ENCODE measurements at regions not wholly inside any gene's neighbourhood (a gene's known extent, or its start where the extent isn't known, plus 50 kb on each side); places are given as distances from the start of the nearest gene placed in this dataset.

GRCh38 chr1:229213797-229214196, 57.1 kb upstream of the RAB4A start:
- TF ChIP-seq SP1 (IDR thresholded peaks at IDR 0.05), result no peak
- TF ChIP-seq PKNOX1 (IDR thresholded peaks at IDR 0.05), result no peak
- no peak for TF ChIP-seq ELF4 (IDR thresholded peaks at IDR 0.05)
- no peak for TF ChIP-seq BHLHE40 (IDR thresholded peaks at IDR 0.05; ENCODE audit: borderline replicate concordance)
- no peak for TF ChIP-seq LEF1 (IDR thresholded peaks at IDR 0.05; ENCODE audit: borderline replicate concordance)
- TF ChIP-seq FOXA1 (IDR thresholded peaks at IDR 0.05), result no peak
- no peak for TF ChIP-seq ARNT (IDR thresholded peaks at IDR 0.05)
- TF ChIP-seq NFRKB (IDR thresholded peaks at IDR 0.05), result no peak
- TF ChIP-seq TARDBP (IDR thresholded peaks at IDR 0.05), result no peak
- TF ChIP-seq FOXM1 (IDR thresholded peaks at IDR 0.05; ENCODE audit: borderline replicate concordance), result no peak
- no peak for TF ChIP-seq FOXK2 (IDR thresholded peaks at IDR 0.05)
- no peak for TF ChIP-seq SUZ12 (IDR thresholded peaks at IDR 0.05)
- no peak for TF ChIP-seq HDGF (IDR thresholded peaks at IDR 0.05; ENCODE audit: borderline replicate concordance)
- no peak for TF ChIP-seq CTBP1 (IDR thresholded peaks at IDR 0.05; ENCODE audit: borderline replicate concordance)
- TF ChIP-seq L3MBTL2 (conservative IDR thresholded peaks at IDR 0.05), result no peak
- no peak for TF ChIP-seq ZNF384 (IDR thresholded peaks at IDR 0.05)
- ChIA-PET POLR2A (no interaction called here), CTCF (no interaction called here)
- no peak for DNase-seq (ENCODE audit: extremely low spot score)

DNA sequence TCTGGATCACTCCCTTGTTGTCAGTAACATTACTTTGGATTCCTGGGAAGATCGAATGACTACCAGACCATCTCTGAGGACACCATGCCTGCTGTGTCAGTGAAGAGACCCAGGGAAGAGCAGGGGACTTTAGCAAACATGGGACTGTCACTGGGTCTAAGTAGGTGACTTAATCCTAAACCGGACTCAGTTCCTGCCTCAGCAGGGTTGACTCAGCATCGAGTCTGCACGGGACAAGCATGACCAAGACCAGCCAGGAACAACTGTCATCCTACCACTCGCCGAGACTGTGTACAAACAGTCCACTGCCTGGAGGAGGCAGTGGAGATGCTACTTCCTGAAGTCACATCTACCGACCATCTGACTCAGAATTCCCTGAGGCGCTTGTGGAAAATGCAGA, 53.2 kb upstream of the RAB4A start:
- ChIA-PET CTCF (no interaction called here), POLR2A (no interaction called here)
- peak; percentile 59 for DNase-seq (ENCODE audit: extremely low spot score)
- TF ChIP-seq TARDBP (IDR thresholded peaks at IDR 0.05), result no peak
- no peak for TF ChIP-seq PKNOX1 (IDR thresholded peaks at IDR 0.05)
- TF ChIP-seq ZNF384 (IDR thresholded peaks at IDR 0.05), result no peak
- no peak for TF ChIP-seq ELF4 (IDR thresholded peaks at IDR 0.05)
- no peak for TF ChIP-seq SP1 (IDR thresholded peaks at IDR 0.05)
- no peak for TF ChIP-seq BHLHE40 (IDR thresholded peaks at IDR 0.05; ENCODE audit: borderline replicate concordance)
- no peak for TF ChIP-seq FOXM1 (IDR thresholded peaks at IDR 0.05; ENCODE audit: borderline replicate concordance)
- TF ChIP-seq FOXK2 (IDR thresholded peaks at IDR 0.05), result no peak
- TF ChIP-seq NFRKB (IDR thresholded peaks at IDR 0.05), result no peak
- TF ChIP-seq ARNT (IDR thresholded peaks at IDR 0.05), result no peak

GRCh38 chr1:229218612-229219025, 52.3 kb upstream of the RAB4A start:
- POLR2A ChIA-PET, result interaction anchor here (0.9 kb wide), 1 partner anchor 17 kb away, joined by 3 read pairs; no protein-coding TSS in a partner anchor
- peak; percentile 90 for TF ChIP-seq PKNOX1 (IDR thresholded peaks at IDR 0.05)
- TF ChIP-seq CTBP1 (IDR thresholded peaks at IDR 0.05; ENCODE audit: borderline replicate concordance), result peak; percentile 80; the same call in 1 of the 2 replicates
- no peak for TF ChIP-seq SUZ12 (IDR thresholded peaks at IDR 0.05)
- TF ChIP-seq FOXA1 (IDR thresholded peaks at IDR 0.05), result peak; percentile 52; the same call in 1 of the 2 replicates
- CTCF ChIA-PET, result interaction anchor here (0.7 to 0.9 kb wide), 4 partner anchors 8 to 554 kb away, joined by 3 to 5 read pairs (median 4); no protein-coding TSS in a partner anchor
- DNase-seq (ENCODE audit: extremely low spot score), result no peak

DNA sequence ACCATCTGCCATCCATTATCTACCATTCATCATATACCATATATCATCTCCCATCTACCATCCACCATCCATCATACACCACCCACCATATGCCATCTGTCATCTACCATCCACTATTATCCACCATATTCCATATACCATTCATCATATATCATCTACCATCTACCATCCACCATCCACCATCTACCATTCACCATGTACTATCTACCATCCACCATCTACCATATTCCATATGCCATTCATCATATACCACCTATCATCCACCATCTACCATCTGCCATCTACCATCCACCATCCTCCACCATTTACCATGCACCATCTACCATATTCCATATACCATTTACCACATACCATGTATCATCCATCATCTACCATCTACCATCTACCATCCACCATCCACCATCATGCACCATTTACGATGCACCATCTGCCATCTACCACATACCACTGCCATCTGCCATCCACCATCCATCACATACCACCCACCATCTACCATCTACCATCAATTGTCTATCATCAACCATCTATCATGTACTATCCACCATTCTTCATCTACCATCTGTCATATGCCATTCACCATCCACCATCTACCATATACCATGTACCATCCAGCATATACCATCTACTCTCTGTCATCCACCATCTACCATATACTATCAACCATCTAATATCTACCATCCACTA, 50.6 kb upstream of the RAB4A start:
- TF ChIP-seq L3MBTL2 (conservative IDR thresholded peaks at IDR 0.05) (0 out of 2 replicates have a peak, but pooled peaks have one; percentile 9), CTBP1 (IDR thresholded peaks at IDR 0.05; ENCODE audit: borderline replicate concordance) (no peak), ELF4 (IDR thresholded peaks at IDR 0.05) (no peak), LEF1 (IDR thresholded peaks at IDR 0.05; ENCODE audit: borderline replicate concordance) (no peak), ARNT (IDR thresholded peaks at IDR 0.05) (no peak), SP1 (IDR thresholded peaks at IDR 0.05) (no peak), PKNOX1 (IDR thresholded peaks at IDR 0.05) (no peak), SUZ12 (IDR thresholded peaks at IDR 0.05) (no peak), FOXA1 (IDR thresholded peaks at IDR 0.05) (no peak), FOXM1 (IDR thresholded peaks at IDR 0.05; ENCODE audit: borderline replicate concordance) (no peak), TARDBP (IDR thresholded peaks at IDR 0.05) (peak; percentile 53; the same call in 1 of the 2 replicates), FOXK2 (IDR thresholded peaks at IDR 0.05) (no peak), ZNF384 (IDR thresholded peaks at IDR 0.05) (no peak)

GRCh38 chr1:229221106-229222019, 49.5 kb upstream of the RAB4A start:
- peak; percentile 66 for TF ChIP-seq PKNOX1 (IDR thresholded peaks at IDR 0.05)
- TF ChIP-seq L3MBTL2 (conservative IDR thresholded peaks at IDR 0.05), result no peak
- peak; percentile 70 for TF ChIP-seq FOXK2 (IDR thresholded peaks at IDR 0.05)
- peak; percentile 82 for TF ChIP-seq ARNT (IDR thresholded peaks at IDR 0.05)
- TF ChIP-seq TARDBP (IDR thresholded peaks at IDR 0.05), result no peak
- TF ChIP-seq NFRKB (IDR thresholded peaks at IDR 0.05), result no peak
- TF ChIP-seq ELF4 (IDR thresholded peaks at IDR 0.05), result no peak
- TF ChIP-seq LEF1 (IDR thresholded peaks at IDR 0.05; ENCODE audit: borderline replicate concordance), result no peak
- TF ChIP-seq CTBP1 (IDR thresholded peaks at IDR 0.05; ENCODE audit: borderline replicate concordance), result peak; percentile 95
- no peak for TF ChIP-seq HDGF (IDR thresholded peaks at IDR 0.05; ENCODE audit: borderline replicate concordance)
- TF ChIP-seq FOXA1 (IDR thresholded peaks at IDR 0.05), result peak; percentile 88
- ChIA-PET CTCF (interaction anchor here (0.7 kb wide), 2 partner anchors 264 to 1217 kb away, joined by 3 read pairs; no protein-coding TSS in a partner anchor), POLR2A (interaction anchor here (0.8 to 1.1 kb wide), 2 partner anchors 34 to 486 kb away, joined by 3 read pairs; partner anchors contain the start of gene RHOU)
- DNase-seq (ENCODE audit: extremely low spot score), result peak; percentile 35

More for the DNA sequence above, 50.6 kb upstream of the RAB4A start:
- ChIA-PET CTCF (no interaction called here), POLR2A (no interaction called here)
- no peak for DNase-seq (ENCODE audit: extremely low spot score)
